Activated naive CD4-positive, alpha-beta T cell treated with anti-CD3 and anti-CD28 coated beads, Interleukin-2, amount 50 U/mL, for 24 hours (primary cell): ENCODE measurements at regions not wholly inside any gene's neighbourhood (a gene's known extent, or its start where the extent isn't known, plus 50 kb on each side); places are given as distances from the start of the nearest gene placed in this dataset.

Experiments used
- H3K27ac Mint-ChIP-seq: one replicate; pipeline ENCODE4 v1.8.0; 2021; ENCODE audit warnings: mild to moderate bottlenecking, mixed read lengths
- H3K27me3 Mint-ChIP-seq: one replicate; pipeline ENCODE4 v1.8.0; 2021; ENCODE audit warnings: mixed read lengths
- H3K36me3 Mint-ChIP-seq: one replicate; pipeline ENCODE4 v1.8.0; 2021; ENCODE audit warnings: mixed read lengths
- H3K4me1 Mint-ChIP-seq: one replicate; pipeline ENCODE4 v1.8.0; 2021; ENCODE audit warnings: mixed read lengths
- H3K4me3 Mint-ChIP-seq: one replicate; pipeline ENCODE4 v1.8.0; 2021; ENCODE audit warnings: mild to moderate bottlenecking, mixed read lengths
- H3K9me3 Mint-ChIP-seq: one replicate; pipeline ENCODE4 v1.8.0; 2021; ENCODE audit warnings: mixed read lengths

DNA sequence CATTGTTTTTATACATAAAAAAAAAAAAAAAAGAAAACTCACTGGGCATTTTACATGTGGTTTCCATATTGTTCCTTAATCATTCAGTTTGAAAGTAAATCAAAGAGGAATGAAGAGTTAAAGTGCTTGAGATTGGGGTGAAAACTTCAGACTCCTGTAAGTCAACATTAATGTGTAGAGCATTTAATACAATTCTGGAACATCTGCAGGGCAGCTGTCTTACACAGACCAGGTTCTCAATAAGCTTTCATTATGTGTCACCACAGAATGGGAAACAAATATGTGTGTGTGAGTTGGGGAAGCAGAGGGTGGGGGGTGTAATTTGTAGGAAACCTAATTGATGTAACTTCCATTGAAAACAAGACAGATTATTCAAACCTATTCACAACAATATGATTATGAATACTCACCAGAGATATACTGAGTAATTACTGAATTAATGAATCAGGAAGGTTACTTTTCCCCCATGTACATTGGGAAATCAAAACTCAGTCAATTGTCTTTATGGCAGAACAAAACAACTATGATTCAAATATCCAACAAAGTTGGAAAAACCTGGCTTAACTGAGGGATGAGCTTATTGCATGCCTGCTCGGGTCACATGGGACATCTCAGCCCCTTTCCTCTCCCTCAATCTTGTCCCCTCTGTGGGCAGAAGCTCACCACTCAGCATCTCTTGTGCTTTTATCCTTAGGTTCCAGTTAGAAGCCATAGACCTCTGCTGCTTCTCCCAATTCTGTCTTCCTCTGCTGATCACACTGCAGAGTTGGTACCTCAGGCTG lies 281.2 kb upstream of the THBS1 start:
- Mint-ChIP-seq H3K4me1 (no peaks in the 10 kb centered on the region), H3K27me3 (peaks cover 9% of the 10 kb centered on the region), H3K4me3 (no peak overlapping the region), H3K9me3 (no peaks in the 10 kb centered on the region), H3K27ac (no peak overlapping the region), H3K36me3 (no peaks in the 10 kb centered on the region)

DNA sequence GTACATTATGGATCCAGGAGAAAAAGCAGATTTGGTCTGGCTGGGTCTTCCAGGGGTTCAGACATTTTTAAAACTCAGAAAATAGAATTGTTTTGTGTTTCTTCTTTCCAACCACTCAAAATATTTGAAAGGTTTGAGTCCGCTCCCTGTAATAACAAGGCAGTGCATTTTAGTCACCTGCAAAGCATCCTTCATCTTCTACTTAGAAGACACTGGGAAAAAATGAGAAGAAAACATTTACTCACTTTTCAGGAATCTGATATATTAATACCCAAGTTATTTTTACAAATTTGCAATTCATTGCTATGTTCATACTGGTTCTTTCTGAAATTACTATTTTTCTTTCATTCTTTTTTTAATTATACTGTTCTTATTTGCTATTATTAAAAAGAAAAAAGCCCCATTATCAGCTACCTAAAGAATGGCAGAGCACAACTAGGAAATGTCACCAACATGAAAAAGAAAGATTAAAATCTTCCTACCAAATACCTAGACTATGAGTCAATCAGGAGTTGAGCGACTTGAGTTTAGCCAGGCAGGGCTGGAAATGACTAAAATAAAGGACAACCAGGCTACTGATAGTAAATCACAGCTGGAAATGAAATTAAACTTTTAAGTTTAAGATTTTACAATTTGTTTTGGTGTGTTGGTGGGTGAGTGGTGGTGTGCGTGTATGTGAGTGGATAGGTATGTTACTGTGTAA lies 280.3 kb upstream of the THBS1 start:
- no peak overlapping the region for H3K4me3 Mint-ChIP-seq
- no peaks in the 10 kb centered on the region for H3K9me3 Mint-ChIP-seq
- no peaks in the 10 kb centered on the region for H3K4me1 Mint-ChIP-seq
- peaks cover 9% of the 10 kb centered on the region for H3K27me3 Mint-ChIP-seq
- H3K27ac Mint-ChIP-seq, result no peak overlapping the region
- no peaks in the 10 kb centered on the region for H3K36me3 Mint-ChIP-seq

DNA sequence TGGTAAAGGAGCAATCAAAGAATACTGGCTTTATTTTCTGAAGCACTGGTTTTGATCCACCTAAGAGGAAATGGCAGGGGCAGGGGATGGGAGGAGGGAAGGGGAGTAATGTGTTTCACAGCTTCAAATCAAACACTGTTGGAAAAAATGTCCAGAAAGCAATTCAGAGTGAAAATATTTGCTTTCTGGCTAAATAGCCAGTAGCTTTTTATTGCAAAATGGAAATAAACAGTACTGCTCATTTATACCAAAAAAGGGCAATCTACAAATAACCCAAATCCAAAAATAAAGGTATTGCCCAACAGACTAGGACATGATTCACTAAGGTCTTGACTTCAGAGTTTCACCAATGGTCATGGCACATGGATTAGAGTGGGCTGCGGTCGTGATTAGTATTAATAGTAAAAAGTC lies 279.3 kb upstream of the THBS1 start:
- Mint-ChIP-seq H3K4me3 (no peak overlapping the region), H3K36me3 (no peaks in the 10 kb centered on the region), H3K9me3 (no peaks in the 10 kb centered on the region), H3K4me1 (no peaks in the 10 kb centered on the region), H3K27me3 (peaks cover 7% of the 10 kb centered on the region), H3K27ac (no peak overlapping the region)

DNA sequence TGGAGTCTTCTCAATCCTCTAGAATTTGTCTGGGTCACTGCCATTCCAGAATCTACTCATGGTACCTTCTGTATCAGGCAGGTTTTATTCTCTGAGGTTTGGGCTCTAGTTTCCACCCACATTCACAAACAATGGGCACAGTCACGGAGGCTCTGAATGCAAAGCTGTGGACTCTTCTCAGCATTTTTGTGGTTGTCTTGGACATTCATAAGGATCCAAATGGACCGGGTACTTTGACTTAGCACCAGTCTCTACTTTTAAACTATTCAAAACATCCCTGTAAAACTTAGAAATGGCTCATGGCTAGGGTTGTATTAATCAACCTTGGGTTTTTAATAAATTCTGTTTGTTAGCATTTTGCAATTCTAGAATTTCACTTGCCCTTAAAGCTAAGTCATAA lies 277.9 kb upstream of the THBS1 start:
- Mint-ChIP-seq H3K4me1 (no peaks in the 10 kb centered on the region), H3K27me3 (peaks cover 10% of the 10 kb centered on the region), H3K9me3 (no peaks in the 10 kb centered on the region), H3K4me3 (no peak overlapping the region), H3K27ac (no peak overlapping the region), H3K36me3 (no peaks in the 10 kb centered on the region)

DNA sequence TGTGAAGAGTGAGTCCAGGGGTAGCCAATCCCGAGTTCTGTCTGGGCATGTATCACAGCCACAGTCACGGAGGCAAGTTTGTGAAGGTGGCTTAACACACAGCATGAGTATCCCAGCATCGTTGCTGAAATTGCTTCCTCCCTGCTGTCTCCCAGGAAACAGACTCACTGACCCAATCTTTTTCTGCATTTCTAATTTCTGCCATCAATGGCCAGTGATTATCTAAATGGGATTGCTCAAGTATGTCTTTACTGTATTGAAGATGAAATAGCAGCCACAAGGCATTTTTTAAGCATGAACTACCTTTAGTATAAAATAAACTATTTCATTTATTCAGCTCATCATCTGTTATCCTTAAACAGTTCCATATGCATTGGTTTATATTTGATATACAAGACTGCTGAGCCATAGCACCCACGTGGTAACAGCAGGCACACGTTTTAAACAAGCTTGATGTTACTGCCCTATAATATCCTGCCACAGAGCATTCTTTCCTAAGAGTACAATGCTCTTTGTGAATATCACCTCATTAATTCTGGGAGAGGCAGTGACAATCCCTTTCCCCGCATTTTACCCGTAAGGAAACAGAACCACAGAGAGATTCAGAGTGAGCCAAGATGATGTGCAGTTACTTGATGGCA lies 276.6 kb upstream of the THBS1 start:
- H3K27me3 Mint-ChIP-seq, result peaks cover 12% of the 10 kb centered on the region
- no peak overlapping the region for H3K4me3 Mint-ChIP-seq
- no peaks in the 10 kb centered on the region for H3K4me1 Mint-ChIP-seq
- H3K27ac Mint-ChIP-seq, result no peak overlapping the region
- H3K9me3 Mint-ChIP-seq, result no peaks in the 10 kb centered on the region
- H3K36me3 Mint-ChIP-seq, result no peaks in the 10 kb centered on the region

DNA sequence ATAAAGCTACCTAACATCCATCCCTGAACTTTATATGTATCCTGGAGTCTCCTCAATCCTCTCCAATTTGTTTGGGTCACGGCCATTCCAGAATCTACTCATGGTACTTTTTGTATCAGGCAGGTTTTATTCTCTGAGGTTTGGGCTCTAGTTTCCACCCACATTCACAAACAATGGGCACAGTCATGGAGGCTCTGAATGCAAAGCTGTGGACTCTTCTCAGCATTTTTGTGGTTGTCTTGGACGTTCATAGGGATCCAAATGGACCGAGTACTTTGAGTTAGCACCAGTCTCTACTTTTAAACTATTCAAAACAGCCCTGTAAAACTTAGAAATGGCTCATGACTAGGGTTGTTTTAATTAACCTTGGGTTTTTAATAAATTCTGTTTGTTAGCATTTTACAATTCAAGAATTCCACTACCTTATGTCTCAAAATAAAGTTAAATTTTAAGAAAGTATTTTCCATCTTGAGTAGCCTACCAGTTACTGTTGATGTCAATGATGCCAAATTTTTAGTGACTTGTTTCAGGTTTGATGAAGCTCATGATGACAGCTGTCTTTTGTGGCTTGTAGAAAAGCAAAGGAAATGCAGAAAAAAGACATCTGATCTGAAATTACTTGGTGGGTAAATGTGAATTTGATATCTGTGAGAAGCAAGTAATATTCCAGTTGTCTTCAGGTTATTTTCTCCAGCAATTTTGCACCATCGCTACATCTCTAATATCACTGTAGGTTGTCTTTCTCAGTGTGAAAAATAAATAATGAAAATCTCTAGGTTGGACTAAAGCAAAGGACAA lies 275.7 kb upstream of the THBS1 start:
- Mint-ChIP-seq H3K4me3 (no peak overlapping the region), H3K36me3 (no peaks in the 10 kb centered on the region), H3K27me3 (peaks cover 10% of the 10 kb centered on the region), H3K4me1 (no peaks in the 10 kb centered on the region), H3K9me3 (no peaks in the 10 kb centered on the region), H3K27ac (no peak overlapping the region)

DNA sequence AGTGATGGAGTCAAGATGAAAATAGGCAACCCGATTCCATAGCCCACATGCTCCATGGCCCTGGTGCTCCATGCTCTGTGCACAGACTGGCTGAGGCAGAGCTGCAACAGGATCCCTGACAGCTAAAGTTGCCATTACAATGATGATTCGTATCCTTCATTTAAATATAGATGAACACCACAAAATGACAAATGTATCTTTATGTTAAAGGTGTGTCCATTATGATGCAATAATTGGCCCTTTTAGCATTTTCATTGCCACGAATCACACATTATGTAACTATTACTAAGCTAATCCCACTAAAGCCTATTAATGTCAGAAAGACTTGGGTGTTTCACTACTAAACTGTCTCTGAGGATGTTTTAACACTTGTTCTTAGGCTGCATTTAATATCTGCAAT lies 270.2 kb upstream of the THBS1 start:
- H3K4me3 Mint-ChIP-seq, result no peak overlapping the region
- peaks cover 8% of the 10 kb centered on the region for H3K27me3 Mint-ChIP-seq
- H3K27ac Mint-ChIP-seq, result no peak overlapping the region
- H3K9me3 Mint-ChIP-seq, result no peaks in the 10 kb centered on the region
- no peaks in the 10 kb centered on the region for H3K4me1 Mint-ChIP-seq
- H3K36me3 Mint-ChIP-seq, result no peaks in the 10 kb centered on the region

DNA sequence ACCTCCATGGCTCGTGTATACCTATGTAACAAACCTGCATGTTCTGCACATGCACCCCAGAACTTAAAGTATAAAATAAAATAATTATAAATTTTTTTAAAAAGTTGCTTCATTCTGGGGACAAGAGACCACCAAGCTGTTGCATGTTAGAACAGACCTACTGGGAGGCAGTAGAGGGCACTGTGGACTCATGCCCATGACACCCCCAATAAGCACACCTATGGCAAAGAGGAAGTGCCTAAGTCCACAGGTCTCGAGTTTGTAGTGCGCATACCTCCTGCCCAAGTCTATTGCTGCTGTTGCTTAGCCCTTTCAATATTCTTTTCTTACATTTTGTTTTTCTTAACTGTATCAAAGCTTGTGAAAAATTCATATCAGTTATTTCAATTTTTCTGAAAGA lies 267.9 kb upstream of the THBS1 start:
- Mint-ChIP-seq H3K36me3 (no peaks in the 10 kb centered on the region), H3K27me3 (peaks cover 5% of the 10 kb centered on the region), H3K9me3 (no peaks in the 10 kb centered on the region), H3K4me1 (no peaks in the 10 kb centered on the region), H3K27ac (no peak overlapping the region), H3K4me3 (no peak overlapping the region)

DNA sequence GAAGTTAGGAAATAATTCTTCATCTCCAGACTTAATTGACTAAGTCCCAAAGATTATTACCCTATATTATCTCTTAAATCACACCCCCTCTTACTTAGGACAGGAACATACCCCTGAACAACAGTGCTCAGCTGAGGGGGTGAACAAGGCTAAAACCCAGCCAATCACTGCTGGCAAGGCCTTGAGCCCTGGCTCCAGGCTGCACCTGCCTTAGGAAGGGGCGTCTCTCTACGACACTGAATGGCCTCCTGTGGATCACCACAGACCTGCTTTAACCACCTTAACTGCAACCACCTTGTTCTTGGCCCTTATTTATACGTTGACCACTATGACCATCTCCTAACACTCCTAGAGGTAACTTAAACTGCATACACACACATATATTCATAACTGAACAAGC lies 267.4 kb upstream of the THBS1 start:
- Mint-ChIP-seq H3K4me1 (no peaks in the 10 kb centered on the region), H3K27me3 (peaks cover 3% of the 10 kb centered on the region), H3K4me3 (no peak overlapping the region), H3K27ac (no peak overlapping the region), H3K36me3 (no peaks in the 10 kb centered on the region), H3K9me3 (no peaks in the 10 kb centered on the region)

DNA sequence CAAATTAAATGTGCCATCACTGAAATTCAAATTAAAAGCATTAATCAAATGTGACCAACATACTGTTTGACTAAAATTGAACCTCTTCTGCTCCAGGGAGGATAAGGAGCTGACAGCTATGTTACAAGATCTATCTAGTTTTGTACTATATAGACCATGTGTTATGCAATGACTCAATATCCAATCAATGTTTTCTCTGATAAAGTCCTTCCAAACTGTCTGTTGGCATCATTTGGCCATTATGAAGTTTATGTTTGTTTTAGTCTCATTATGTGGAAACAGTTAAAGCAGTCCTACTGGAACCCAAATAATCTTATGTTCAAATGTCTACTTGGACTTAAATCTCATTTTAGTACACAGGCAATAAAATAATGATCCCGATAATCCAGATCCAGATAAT lies 267.0 kb upstream of the THBS1 start:
- H3K4me3 Mint-ChIP-seq, result no peak overlapping the region
- no peaks in the 10 kb centered on the region for H3K9me3 Mint-ChIP-seq
- H3K4me1 Mint-ChIP-seq, result no peaks in the 10 kb centered on the region
- no peaks in the 10 kb centered on the region for H3K36me3 Mint-ChIP-seq
- no peak overlapping the region for H3K27ac Mint-ChIP-seq
- H3K27me3 Mint-ChIP-seq, result peaks cover 3% of the 10 kb centered on the region

DNA sequence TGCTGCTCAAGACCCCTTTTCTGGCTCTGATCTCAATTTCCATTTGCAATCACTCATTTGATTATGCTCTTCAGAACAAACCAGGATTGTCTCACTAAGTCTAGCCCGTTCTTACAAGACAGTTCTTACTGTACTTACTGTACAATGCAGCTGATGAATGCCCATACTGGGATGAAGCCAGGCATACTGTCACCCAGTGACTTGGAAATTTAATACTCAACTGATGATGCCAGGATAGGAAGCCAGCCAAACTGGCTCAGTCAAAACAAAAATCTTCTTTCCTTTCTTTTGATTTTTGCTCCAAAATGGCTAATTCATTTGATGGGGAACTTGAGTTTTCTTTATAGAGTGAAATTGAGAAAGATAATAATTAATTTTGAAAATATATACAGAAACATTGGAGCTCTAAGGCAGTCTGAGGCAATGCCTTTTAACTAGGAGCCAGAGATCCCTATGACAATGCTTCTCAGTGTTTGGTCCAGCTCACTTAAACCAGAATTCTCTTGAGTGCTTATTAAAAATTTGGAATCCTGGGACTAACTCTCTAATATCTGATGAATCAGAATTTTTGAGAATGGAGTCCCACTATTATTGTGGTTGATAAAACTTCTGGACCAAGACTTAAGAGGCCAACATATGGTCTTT lies 265.6 kb upstream of the THBS1 start:
- no peaks in the 10 kb centered on the region for H3K4me1 Mint-ChIP-seq
- H3K36me3 Mint-ChIP-seq, result no peaks in the 10 kb centered on the region
- H3K27me3 Mint-ChIP-seq, result peaks cover 3% of the 10 kb centered on the region
- H3K9me3 Mint-ChIP-seq, result no peaks in the 10 kb centered on the region
- no peak overlapping the region for H3K27ac Mint-ChIP-seq
- H3K4me3 Mint-ChIP-seq, result no peak overlapping the region

DNA sequence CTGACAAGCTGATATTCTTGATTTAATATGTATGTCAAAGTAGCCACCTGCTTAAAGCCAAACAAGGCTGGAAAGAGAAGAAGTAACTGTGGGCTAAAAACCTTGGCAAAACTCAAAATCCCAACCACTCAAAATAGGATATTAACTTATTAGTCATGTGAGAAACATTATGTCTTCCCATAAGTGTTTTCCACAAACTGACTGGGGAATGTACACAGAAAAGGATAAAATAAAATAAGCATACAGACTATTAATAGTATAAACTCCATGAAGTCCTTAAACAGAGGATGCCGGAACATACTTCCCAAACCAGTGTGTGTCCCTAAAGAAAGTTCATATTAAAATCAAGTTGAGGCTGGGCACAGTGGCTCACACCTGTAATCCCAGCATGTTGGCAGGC lies 263.7 kb upstream of the THBS1 start:
- no peaks in the 10 kb centered on the region for H3K36me3 Mint-ChIP-seq
- no peak overlapping the region for H3K27ac Mint-ChIP-seq
- H3K4me3 Mint-ChIP-seq, result no peak overlapping the region
- H3K9me3 Mint-ChIP-seq, result no peaks in the 10 kb centered on the region
- H3K4me1 Mint-ChIP-seq, result no peaks in the 10 kb centered on the region
- H3K27me3 Mint-ChIP-seq, result peaks cover 3% of the 10 kb centered on the region

DNA sequence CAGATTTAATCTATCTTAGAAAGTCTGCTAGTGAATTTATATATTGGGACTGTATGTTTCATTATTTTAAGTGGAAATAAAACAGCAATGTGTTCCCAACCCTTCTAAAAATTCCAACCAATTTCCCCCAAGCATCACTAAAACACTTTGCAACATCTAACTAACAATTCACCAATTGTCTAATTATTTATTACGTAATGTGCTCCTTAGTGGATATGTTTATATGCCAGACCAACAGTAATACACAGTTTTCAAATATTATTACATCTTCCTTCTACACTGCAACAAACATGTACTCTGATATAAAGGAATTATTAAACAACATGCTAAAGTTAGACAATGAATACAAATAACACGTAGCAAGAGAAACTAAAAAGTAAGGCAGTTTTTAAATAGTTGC lies 262.6 kb upstream of the THBS1 start:
- Mint-ChIP-seq H3K36me3 (no peaks in the 10 kb centered on the region), H3K4me1 (no peaks in the 10 kb centered on the region), H3K27ac (no peak overlapping the region), H3K27me3 (peaks cover 5% of the 10 kb centered on the region), H3K9me3 (no peaks in the 10 kb centered on the region), H3K4me3 (no peak overlapping the region)

DNA sequence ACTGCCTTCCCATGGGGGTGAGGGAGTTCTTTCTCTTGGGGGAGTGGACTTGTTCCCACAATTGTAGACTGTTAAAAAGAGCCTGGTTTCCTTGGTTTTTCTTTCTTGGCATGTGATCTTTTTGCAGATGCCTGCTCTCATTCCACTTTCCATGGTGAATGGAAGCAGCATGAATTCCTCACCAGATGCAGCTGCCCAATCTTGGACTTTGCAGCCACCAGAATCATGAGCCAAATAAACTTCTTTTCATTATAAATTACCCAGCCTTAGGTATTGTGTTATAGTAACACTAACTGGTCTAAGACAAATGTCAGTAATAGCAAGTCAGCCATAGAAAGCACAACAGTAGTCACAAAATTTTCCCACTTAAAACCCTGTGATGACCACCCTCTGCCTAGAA lies 260.5 kb upstream of the THBS1 start:
- no peaks in the 10 kb centered on the region for H3K36me3 Mint-ChIP-seq
- H3K4me1 Mint-ChIP-seq, result no peaks in the 10 kb centered on the region
- no peak overlapping the region for H3K27ac Mint-ChIP-seq
- H3K9me3 Mint-ChIP-seq, result no peaks in the 10 kb centered on the region
- H3K27me3 Mint-ChIP-seq, result peaks cover 6% of the 10 kb centered on the region
- no peak overlapping the region for H3K4me3 Mint-ChIP-seq

DNA sequence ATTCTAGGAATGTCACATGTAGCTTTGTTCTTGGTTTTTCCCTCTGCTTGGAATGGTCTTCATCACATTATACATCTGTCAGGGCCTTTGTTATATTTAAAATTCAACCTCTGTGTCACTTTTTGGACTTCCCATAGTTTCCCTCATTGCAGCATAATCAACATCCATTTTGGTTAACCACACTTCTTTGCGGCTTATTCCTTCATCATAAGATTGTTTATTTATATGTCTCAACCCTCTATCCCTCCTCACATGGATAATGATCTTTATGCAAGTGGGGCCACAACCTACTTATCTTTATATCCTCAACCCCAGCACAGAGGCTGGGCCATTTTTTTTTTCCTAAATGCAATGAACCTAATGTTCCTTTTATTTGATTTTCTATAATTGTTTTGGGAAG lies 260.0 kb upstream of the THBS1 start:
- Mint-ChIP-seq H3K4me1 (no peaks in the 10 kb centered on the region), H3K9me3 (no peaks in the 10 kb centered on the region), H3K27ac (no peak overlapping the region), H3K4me3 (no peak overlapping the region), H3K27me3 (peaks cover 8% of the 10 kb centered on the region), H3K36me3 (no peaks in the 10 kb centered on the region)
